CD14-positive monocyte (primary cell): ENCODE measurements at regions not wholly inside any gene's neighbourhood (a gene's known extent, or its start where the extent isn't known, plus 50 kb on each side); places are given as distances from the start of the nearest gene placed in this dataset.

Experiments used
- DNase-seq, 3 donors: peaks; one replicate each; pipeline ENCODE4 v3.0.0-alpha.2; 2011 to 2022
- H2AFZ ChIP-seq: 2 replicates; pipeline ENCODE4 v1.6.0; 2012; ENCODE audit warnings: mild to moderate bottlenecking, low read depth, low read length, inconsistent platforms; ENCODE audit not compliant: insufficient read depth, poor library complexity, severe bottlenecking
- H3K27ac ChIP-seq, 2 donors: 1 replicate in 1 of 2; 2 replicates in 1 of 2; pipeline ENCODE4 v1.5.1; 2012 to 2013; ENCODE audit warnings: low read length in 2 of 2, control low read depth in 1 of 2, inconsistent platforms in 1 of 2, low read depth in 1 of 2, mild to moderate bottlenecking in 1 of 2
- H3K27me3 ChIP-seq, 2 donors: one replicate each; pipeline versions ENCODE4 v1.6.0 to v1.6.1; 2011 to 2013; ENCODE audit warnings: low read length in 2 of 2; ENCODE audit not compliant: control insufficient read depth in 2 of 2, insufficient read depth in 2 of 2
- H3K36me3 ChIP-seq, 2 donors: replicated peaks in 1 of 2; 1 replicate in 1 of 2; 2 replicates in 1 of 2; pipeline versions ENCODE4 v1.5.1 to v1.6.1; 2012 to 2013; ENCODE audit warnings: low read length in 2 of 2, control low read depth in 1 of 2, inconsistent platforms in 1 of 2, mild to moderate bottlenecking in 1 of 2; ENCODE audit not compliant: insufficient read depth in 2 of 2, control insufficient read depth in 1 of 2
- H3K4me1 ChIP-seq, 2 donors: 1 replicate in 1 of 2; 2 replicates in 1 of 2; pipeline versions ENCODE4 v1.5.1 to v1.6.1; 2012 to 2013; ENCODE audit warnings: low read length in 2 of 2, control low read depth in 1 of 2, inconsistent platforms in 1 of 2, mild to moderate bottlenecking in 1 of 2, moderate library complexity in 1 of 2; ENCODE audit not compliant: insufficient read depth in 2 of 2, control insufficient read depth in 1 of 2
- H3K4me2 ChIP-seq: replicated peaks from 2 replicates; pipeline ENCODE3; 2012; ENCODE audit warnings: low read length, moderate library complexity, mild to moderate bottlenecking; ENCODE audit not compliant: poor library complexity, severe bottlenecking; ENCODE audit errors: extremely low read depth
- H3K4me3 ChIP-seq, 3 experiments: fragments of 200-600 bp in 1 of 3; sonication (generic) in 1 of 3; replicated peaks in 1 of 3; 1 replicate in 2 of 3; 2 replicates in 1 of 3; pipeline ENCODE4 v1.5.1; 2011 to 2013; ENCODE audit warnings: low read length in 3 of 3, mild to moderate bottlenecking in 3 of 3, control low read depth in 2 of 3, low read depth in 2 of 3, inconsistent platforms in 1 of 3, moderate library complexity in 1 of 3
- H3K79me2 ChIP-seq: 2 replicates; pipeline ENCODE4 v1.6.0; 2012; ENCODE audit warnings: mild to moderate bottlenecking, control low read depth, inconsistent platforms, low read length, moderate library complexity; ENCODE audit not compliant: insufficient read depth
- H3K9ac ChIP-seq: 2 replicates; pipeline ENCODE4 v1.6.0; 2017; ENCODE audit warnings: low read length, mild to moderate bottlenecking; ENCODE audit not compliant: insufficient read depth, poor library complexity, severe bottlenecking
- H3K9me3 ChIP-seq, 2 donors: replicated peaks in 1 of 2; 1 replicate in 1 of 2; 2 replicates in 1 of 2; pipeline versions ENCODE4 v1.5.1 to v1.6.1; 2012 to 2013; ENCODE audit warnings: low read length in 2 of 2, control low read depth in 1 of 2; ENCODE audit not compliant: control insufficient read depth in 1 of 2, insufficient read depth in 1 of 2
- H4K20me1 ChIP-seq: 2 replicates; pipeline ENCODE4 v1.6.0; 2012; ENCODE audit warnings: mild to moderate bottlenecking, low read length, control low read depth, moderate library complexity; ENCODE audit not compliant: insufficient read depth
- H3K27ac Mint-ChIP-seq, 7 donors: one replicate each; pipeline ENCODE4 v1.8.0; 2020; ENCODE audit warnings: mild to moderate bottlenecking in 7 of 7, mixed read lengths in 7 of 7, moderate library complexity in 6 of 7, inconsistent platforms in 2 of 7
- H3K27me3 Mint-ChIP-seq, 3 donors: one replicate each; pipeline ENCODE4 v1.8.0; 2021 to 2022; ENCODE audit warnings: low read depth in 3 of 3, mild to moderate bottlenecking in 3 of 3, mixed read lengths in 3 of 3, moderate library complexity in 3 of 3, inconsistent platforms in 1 of 3
- H3K36me3 Mint-ChIP-seq, 2 donors: one replicate each; pipeline ENCODE4 v1.8.0; 2020; ENCODE audit warnings: mixed read lengths in 2 of 2, inconsistent platforms in 1 of 2, mild to moderate bottlenecking in 1 of 2
- H3K4me1 Mint-ChIP-seq: one replicate; pipeline ENCODE4 v1.8.0; 2020; ENCODE audit warnings: mild to moderate bottlenecking, mixed read lengths
- H3K4me3 Mint-ChIP-seq, 2 donors: one replicate each; pipeline ENCODE4 v1.8.0; 2020; ENCODE audit warnings: mild to moderate bottlenecking in 2 of 2, mixed read lengths in 2 of 2, moderate library complexity in 1 of 2
- H3K9me3 Mint-ChIP-seq, 7 donors: one replicate each; pipeline ENCODE4 v1.8.0; 2020 to 2022; ENCODE audit warnings: mixed read lengths in 7 of 7, mild to moderate bottlenecking in 6 of 7, moderate library complexity in 6 of 7, inconsistent platforms in 2 of 7
- CTCF ChIP-seq: fragments of 200-600 bp; IDR thresholded peaks from one replicate; pipeline ENCODE4 v1.8.0; 2022; ENCODE audit warnings: antibody characterized with exemption, mild to moderate bottlenecking
- WGBS: methylation state at CpG from one replicate; pipeline ENCODE4 v1.1.5; 2013; ENCODE audit warnings: missing lambda C conversion rate; ENCODE audit not compliant: insufficient coverage; 5-methylcytosine and 5-hydroxymethylcytosine counted together
- intact Hi-C, 2 donors: fragments of 100-400 bp; cut with micrococcal nuclease; formaldehyde crosslinking; loops; one replicate each; pipeline versions ENCODE4 v1.15.0 to v1.15.1; 2023

- no peak for TF ChIP-seq CTCF
- Mint-ChIP-seq H3K4me3 (no peak overlapping the region), H3K4me1 (no peaks in the 10 kb centered on the region), H3K27ac (no peak overlapping the region), H3K36me3 (no peaks in the 10 kb centered on the region), H3K27me3 (peaks cover 0 to 4% (median 0%) of the 10 kb centered on the region in 3 donors), H3K9me3 (peaks cover 0 to 8% (median 2%) of the 10 kb centered on the region in 7 donors)
- Histone ChIP-seq H3K9me3 (no peaks in the 10 kb centered on the region), H4K20me1 (no peaks in the 10 kb centered on the region), H2AFZ (no peak overlapping the region), H3K27me3 (no peaks in the 10 kb centered on the region), H3K36me3 (no peaks in the 10 kb centered on the region), H3K4me1 (no peaks in the 10 kb centered on the region), H3K4me2 (no peak overlapping the region), H3K79me2 (no peaks in the 10 kb centered on the region), H3K27ac (no peak overlapping the region), H3K4me3 (no peak overlapping the region), H3K9ac (no peak overlapping the region)
- no CpG with 5 or more reads among the region's 2 CpGs for WGBS
- intact Hi-C loops, result loop anchor here in 1 of 2 donors (10.0 kb wide), 1 partner anchor 61 kb away; no protein-coding TSS in a partner anchor
- DNase-seq, result no peak
Measured at GRCh38 chr11:81975261-81975900, 758.3 kb downstream of the FAM181B start.

GRCh38 chr11:81970886-81971285, 762.8 kb downstream of the FAM181B start:
- Histone ChIP-seq H3K9ac (no peak overlapping the region), H3K9me3 (no peaks in the 10 kb centered on the region), H3K79me2 (no peaks in the 10 kb centered on the region), H3K27me3 (no peaks in the 10 kb centered on the region), H3K4me3 (no peak overlapping the region), H3K36me3 (no peaks in the 10 kb centered on the region), H3K4me1 (no peaks in the 10 kb centered on the region), H3K4me2 (no peak overlapping the region), H2AFZ (no peak overlapping the region), H3K27ac (no peak overlapping the region), H4K20me1 (no peaks in the 10 kb centered on the region)
- H3K9me3 Mint-ChIP-seq, result peaks cover 0 to 5% (median 0%) of the 10 kb centered on the region in 7 donors
- DNase-seq, result no peak
- no peak for TF ChIP-seq CTCF
- WGBS, result no CpG with 5 or more reads among the region's 3 CpGs
- intact Hi-C loops, result loop anchor here in 1 of 2 donors (10.0 kb wide), 1 partner anchor 56 kb away; no protein-coding TSS in a partner anchor
- no peak overlapping the region for H3K27ac Mint-ChIP-seq
- H3K36me3 Mint-ChIP-seq, result no peaks in the 10 kb centered on the region
- H3K4me3 Mint-ChIP-seq, result no peak overlapping the region
- H3K27me3 Mint-ChIP-seq, result peaks cover 0 to 2% (median 0%) of the 10 kb centered on the region in 3 donors
- no peaks in the 10 kb centered on the region for H3K4me1 Mint-ChIP-seq
